Choroid plexus epithelial cell (primary cell): ENCODE measurements at regions not wholly inside any gene's neighbourhood (a gene's known extent, or its start where the extent isn't known, plus 50 kb on each side); places are given as distances from the start of the nearest gene placed in this dataset.

Experiments used
- DNase-seq: peaks from one replicate; pipeline ENCODE4 v3.0.0-alpha.2; 2010; ENCODE audit warnings: low read depth
- H3K4me3 ChIP-seq: 2 replicates; pipeline ENCODE4 v1.5.1; 2011; ENCODE audit warnings: low read depth, mild to moderate bottlenecking, control low read depth, low read length, moderate library complexity
- CTCF ChIP-seq: conservative IDR thresholded peaks from 2 replicates; pipeline ENCODE4 v1.5.1; 2011; ENCODE audit warnings: low read depth, mild to moderate bottlenecking, control low read depth, inconsistent platforms, low read length, moderate library complexity

GRCh38 chr11:69965821-69966582 lies 112.1 kb upstream of the ANO1 start:
- no peak for DNase-seq
- no peak for TF ChIP-seq CTCF
- no peak overlapping the region for H3K4me3 ChIP-seq

GRCh38 chr11:69966583-69966835 lies 111.6 kb upstream of the ANO1 start:
- DNase-seq, result no peak
- no peak overlapping the region for H3K4me3 ChIP-seq
- no peak for TF ChIP-seq CTCF

GRCh38 chr11:69966910-69967483 lies 111.1 kb upstream of the ANO1 start:
- no peak overlapping the region for H3K4me3 ChIP-seq

GRCh38 chr11:69967484-69967883 lies 110.6 kb upstream of the ANO1 start:
- no peak overlapping the region for H3K4me3 ChIP-seq
- TF ChIP-seq CTCF, result no peak
- no peak for DNase-seq

More at GRCh38 chr11:69966910-69967483, 111.1 kb upstream of the ANO1 start:
- DNase-seq, result no peak
- no peak for TF ChIP-seq CTCF

- no peak for TF ChIP-seq CTCF
- peak; percentile 28 for DNase-seq
- H3K4me3 ChIP-seq, result no peak overlapping the region
These were observed 109.4 kb upstream of the ANO1 start for GRCh38 chr11:69968396-69969347.

- TF ChIP-seq CTCF, result no peak
These were observed 108.0 kb upstream of the ANO1 start for GRCh38 chr11:69969890-69970784.

More at GRCh38 chr11:69969890-69970784, 108.0 kb upstream of the ANO1 start:
- no peak overlapping the region for H3K4me3 ChIP-seq
- peak; percentile 18 for DNase-seq
